ENCODE measurements at regions not wholly inside any gene's neighbourhood (a gene's known extent, or its start where the extent isn't known, plus 50 kb on each side); places are given as distances from the start of the nearest gene placed in this dataset.

DNA sequence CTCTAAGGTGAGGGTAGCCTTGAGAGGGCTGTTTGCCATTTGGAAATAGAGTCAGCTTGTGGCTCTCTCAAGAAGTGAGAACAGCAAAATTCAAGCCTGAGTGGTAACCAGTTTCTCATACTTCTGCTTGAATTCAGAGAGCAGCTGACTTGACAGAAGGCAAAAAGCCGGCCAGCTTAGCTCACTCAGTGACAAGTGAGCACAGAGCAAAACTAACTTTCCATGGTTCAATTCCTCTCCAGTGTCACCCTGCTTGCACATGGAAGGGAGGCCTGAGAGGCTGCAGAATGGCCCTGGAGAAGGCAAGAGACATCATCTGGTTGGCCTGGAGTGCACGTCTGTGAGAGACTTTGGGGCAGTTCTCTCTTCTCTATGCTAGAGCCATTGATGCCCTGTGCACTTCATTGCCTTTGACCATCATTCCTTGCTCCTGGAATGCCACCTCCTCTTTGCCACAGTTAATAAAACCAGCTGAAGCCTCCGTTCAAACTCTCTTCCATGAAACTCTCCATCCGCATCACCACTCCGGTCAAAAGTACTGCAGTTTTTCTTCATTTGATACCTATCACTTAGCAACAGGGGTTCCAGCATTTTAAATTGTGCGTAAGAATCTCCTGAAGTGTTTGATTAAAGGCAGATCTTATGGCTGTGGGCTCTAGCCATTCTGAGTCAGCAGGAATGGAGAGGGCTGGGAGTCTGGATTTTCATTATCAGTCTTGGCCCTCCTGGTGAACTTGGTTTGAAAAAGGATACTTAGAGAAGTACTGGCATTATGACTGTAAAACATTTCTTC, 69.8 kb upstream of the PIK3CG start:
- no peak overlapping the region for H3K27ac Mint-ChIP-seq
- no peak for DNase-seq (ENCODE audit: low spot score, unreplicated experiment)
- H3K9me3 Mint-ChIP-seq (ENCODE audit: low read depth), result peaks cover 13% of the 10 kb centered on the region
- peaks cover 10% of the 10 kb centered on the region for H3K27me3 Mint-ChIP-seq
- TF ChIP-seq, protein P1, sequence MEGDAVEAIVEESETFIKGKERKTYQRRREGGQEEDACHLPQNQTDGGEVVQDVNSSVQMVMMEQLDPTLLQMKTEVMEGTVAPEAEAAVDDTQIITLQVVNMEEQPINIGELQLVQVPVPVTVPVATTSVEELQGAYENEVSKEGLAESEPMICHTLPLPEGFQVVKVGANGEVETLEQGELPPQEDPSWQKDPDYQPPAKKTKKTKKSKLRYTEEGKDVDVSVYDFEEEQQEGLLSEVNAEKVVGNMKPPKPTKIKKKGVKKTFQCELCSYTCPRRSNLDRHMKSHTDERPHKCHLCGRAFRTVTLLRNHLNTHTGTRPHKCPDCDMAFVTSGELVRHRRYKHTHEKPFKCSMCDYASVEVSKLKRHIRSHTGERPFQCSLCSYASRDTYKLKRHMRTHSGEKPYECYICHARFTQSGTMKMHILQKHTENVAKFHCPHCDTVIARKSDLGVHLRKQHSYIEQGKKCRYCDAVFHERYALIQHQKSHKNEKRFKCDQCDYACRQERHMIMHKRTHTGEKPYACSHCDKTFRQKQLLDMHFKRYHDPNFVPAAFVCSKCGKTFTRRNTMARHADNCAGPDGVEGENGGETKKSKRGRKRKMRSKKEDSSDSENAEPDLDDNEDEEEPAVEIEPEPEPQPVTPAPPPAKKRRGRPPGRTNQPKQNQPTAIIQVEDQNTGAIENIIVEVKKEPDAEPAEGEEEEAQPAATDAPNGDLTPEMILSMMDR (IDR thresholded peaks at IDR 0.05; ENCODE audit: unreplicated experiment), result no peak
- H3K4me1 Mint-ChIP-seq (ENCODE audit: low read depth), result peaks cover 6% of the 10 kb centered on the region
- no peaks in the 10 kb centered on the region for H3K36me3 Mint-ChIP-seq (ENCODE audit: insufficient read depth)
- no peak overlapping the region for H3K4me3 Mint-ChIP-seq (ENCODE audit: low read depth)

DNA sequence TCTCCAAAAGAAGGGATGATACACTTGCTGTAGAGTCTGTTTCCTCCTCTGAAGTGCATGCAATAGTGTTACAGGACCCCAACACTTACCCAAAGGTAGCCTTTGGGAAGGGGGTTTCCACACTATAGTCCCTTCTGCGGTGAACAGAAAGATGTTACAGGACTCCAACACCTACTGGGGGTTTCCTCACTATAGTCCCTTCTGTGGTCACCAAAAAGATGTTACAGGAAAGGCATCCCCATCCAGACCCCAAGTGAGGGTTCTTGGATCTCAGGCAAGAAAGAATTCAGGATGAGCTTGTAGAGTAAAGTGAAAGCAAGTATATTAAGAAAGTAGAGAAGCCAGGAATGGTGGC, 69.2 kb upstream of the PIK3CG start:
- Mint-ChIP-seq H3K36me3 (ENCODE audit: insufficient read depth) (no peaks in the 10 kb centered on the region), H3K4me1 (ENCODE audit: low read depth) (peaks cover 5% of the 10 kb centered on the region), H3K4me3 (ENCODE audit: low read depth) (no peak overlapping the region), H3K9me3 (ENCODE audit: low read depth) (peaks cover 14% of the 10 kb centered on the region), H3K27me3 (peaks cover 10% of the 10 kb centered on the region), H3K27ac (no peak overlapping the region)
- DNase-seq (ENCODE audit: low spot score, unreplicated experiment), result no peak
- TF ChIP-seq, protein P1 (IDR thresholded peaks at IDR 0.05; ENCODE audit: unreplicated experiment), result no peak

GRCh38 chr7:106797937-106798336, 67.1 kb upstream of the PIK3CG start:
- no peak overlapping the region for H3K4me3 Mint-ChIP-seq (ENCODE audit: low read depth)

DNA sequence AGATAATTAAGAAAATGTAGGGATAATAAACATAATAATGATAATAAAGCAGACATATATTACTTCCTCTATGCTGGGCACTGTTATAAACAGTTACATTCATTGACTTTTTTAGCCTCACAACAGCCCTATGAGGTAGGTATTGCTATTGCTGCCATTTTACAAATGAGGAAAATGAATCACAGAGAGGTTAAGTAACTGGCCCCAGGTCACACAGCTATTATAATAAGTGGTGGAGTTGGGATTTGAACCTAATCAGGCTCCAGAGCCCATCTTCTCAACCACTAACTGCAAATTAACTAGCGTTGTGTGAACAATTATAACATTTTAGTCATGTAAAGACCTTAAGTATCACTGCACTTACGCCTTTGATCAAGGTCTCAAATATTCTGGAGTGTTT, 62.5 kb upstream of the PIK3CG start:
- DNase-seq (ENCODE audit: low spot score, unreplicated experiment), result no peak
- Mint-ChIP-seq H3K4me1 (ENCODE audit: low read depth) (no peaks in the 10 kb centered on the region), H3K4me3 (ENCODE audit: low read depth) (no peak overlapping the region), H3K36me3 (ENCODE audit: insufficient read depth) (no peaks in the 10 kb centered on the region), H3K9me3 (ENCODE audit: low read depth) (peaks cover 8% of the 10 kb centered on the region), H3K27me3 (peaks cover 14% of the 10 kb centered on the region), H3K27ac (no peak overlapping the region)
- TF ChIP-seq, protein P1 (IDR thresholded peaks at IDR 0.05; ENCODE audit: unreplicated experiment), result no peak

More at GRCh38 chr7:106797937-106798336, 67.1 kb upstream of the PIK3CG start:
- peaks cover 14% of the 10 kb centered on the region for H3K9me3 Mint-ChIP-seq (ENCODE audit: low read depth)
- H3K4me1 Mint-ChIP-seq (ENCODE audit: low read depth), result no peaks in the 10 kb centered on the region
- H3K27ac Mint-ChIP-seq, result no peak overlapping the region
- TF ChIP-seq, protein P1 (IDR thresholded peaks at IDR 0.05; ENCODE audit: unreplicated experiment), result no peak
- DNase-seq (ENCODE audit: low spot score, unreplicated experiment), result no peak
- H3K36me3 Mint-ChIP-seq (ENCODE audit: insufficient read depth), result no peaks in the 10 kb centered on the region
- H3K27me3 Mint-ChIP-seq, result peaks cover 2% of the 10 kb centered on the region

GRCh38 chr7:106806556-106806955, 58.5 kb upstream of the PIK3CG start:
- no peaks in the 10 kb centered on the region for H3K9me3 Mint-ChIP-seq (ENCODE audit: low read depth)
- TF ChIP-seq, protein P1 (IDR thresholded peaks at IDR 0.05; ENCODE audit: unreplicated experiment), result no peak
- H3K4me3 Mint-ChIP-seq (ENCODE audit: low read depth), result no peak overlapping the region
- H3K36me3 Mint-ChIP-seq (ENCODE audit: insufficient read depth), result no peaks in the 10 kb centered on the region
- no peak overlapping the region for H3K27ac Mint-ChIP-seq
- no peak for DNase-seq (ENCODE audit: low spot score, unreplicated experiment)
- H3K4me1 Mint-ChIP-seq (ENCODE audit: low read depth), result no peaks in the 10 kb centered on the region
- peaks cover 14% of the 10 kb centered on the region for H3K27me3 Mint-ChIP-seq
